ENCODE measurements at regions not wholly inside any gene's neighbourhood (a gene's known extent, or its start where the extent isn't known, plus 50 kb on each side); places are given as distances from the start of the nearest gene placed in this dataset.

- TF ChIP-seq POLR2AphosphoS5 (IDR thresholded peaks at IDR 0.05) (no peak), POLR2A (IDR thresholded peaks at IDR 0.05; ENCODE audit: low read depth) (no peak)
Measured at GRCh38 chr16:77132051-77132618, 58.9 kb upstream of the MON1B start.
